Caco-2 (cell line): ENCODE measurements at regions not wholly inside any gene's neighbourhood (a gene's known extent, or its start where the extent isn't known, plus 50 kb on each side); places are given as distances from the start of the nearest gene placed in this dataset.

Source experiments
- BruUV-seq: library from RNA; stranded (reverse); fragments of 400-500 nt; replicated peaks from 2 replicates; lab custom pipeline; 2021; lab: Mats Ljungman, UMichigan
- CTCF ChIA-PET: fragments of 300-600 bp; sonication (Branson Sonifier 250); formaldehyde crosslinking; loops from one replicate; lab custom pipeline; 2022; ENCODE audit warnings: antibody characterized with exemption; lab: Charles Lee
- POLR2A ChIA-PET: fragments of 300-600 bp; sonication (Branson Sonifier 250); formaldehyde crosslinking; loops from one replicate; lab custom pipeline; 2022; ENCODE audit warnings: antibody characterized with exemption; lab: Charles Lee
- DNase-seq, 2 experiments: peaks; one replicate each; pipeline versions ENCODE4 v3.0.0 to v3.0.0-alpha.2; 2020 to 2022
- H3K27me3 ChIP-seq: replicated peaks from 2 replicates; pipeline ENCODE4 v1.6.0; 2011; ENCODE audit warnings: low read length; ENCODE audit not compliant: control insufficient read depth, insufficient read depth
- H3K36me3 ChIP-seq: 2 replicates; pipeline ENCODE4 v1.5.1; 2011; ENCODE audit warnings: low read length; ENCODE audit not compliant: control insufficient read depth, insufficient read depth
- H3K4me1 ChIP-seq: fragments of 250-450 bp; sonication (Bioruptor Pico); 2 replicates; pipeline ENCODE4 v1.5.1; 2020; ENCODE audit warnings: mild to moderate bottlenecking
- H3K4me3 ChIP-seq: 2 replicates; pipeline ENCODE4 v1.5.1; 2011; ENCODE audit warnings: low read depth, mild to moderate bottlenecking, control low read depth, low read length
- H3K9me3 ChIP-seq: fragments of 250-450 bp; sonication (Bioruptor Pico); 2 replicates; pipeline ENCODE4 v1.5.1; 2020; ENCODE audit warnings: mild to moderate bottlenecking, moderate library complexity
- H3K27ac Mint-ChIP-seq: one replicate; pipeline ENCODE4 v1.8.0; 2022; ENCODE audit warnings: mixed read lengths; ENCODE audit not compliant: unreplicated experiment
- H3K27me3 Mint-ChIP-seq: one replicate; pipeline ENCODE4 v1.8.0; 2022; ENCODE audit warnings: mixed read lengths; ENCODE audit not compliant: insufficient read depth, unreplicated experiment
- H3K36me3 Mint-ChIP-seq: one replicate; pipeline ENCODE4 v1.8.0; 2022; ENCODE audit warnings: mild to moderate bottlenecking, mixed read lengths; ENCODE audit not compliant: insufficient read depth, unreplicated experiment
- H3K4me1 Mint-ChIP-seq: one replicate; pipeline ENCODE4 v1.8.0; 2022; ENCODE audit warnings: low read depth, mixed read lengths; ENCODE audit not compliant: unreplicated experiment
- H3K4me3 Mint-ChIP-seq: one replicate; pipeline ENCODE4 v1.8.0; 2022; ENCODE audit warnings: mild to moderate bottlenecking, moderate library complexity, mixed read lengths; ENCODE audit not compliant: unreplicated experiment
- H3K9me3 Mint-ChIP-seq: one replicate; pipeline ENCODE4 v1.8.0; 2022; ENCODE audit warnings: mixed read lengths; ENCODE audit not compliant: unreplicated experiment
- intact Hi-C: fragments of 100-400 bp; cut with micrococcal nuclease; formaldehyde crosslinking; loops from one replicate; pipeline ENCODE4 v1.10.0; 2022; ENCODE audit not compliant: unreplicated experiment
- TF ChIP-seq, protein P1 (sequence below), 2 experiments: fragments of 200-600 bp in 1 of 2; IDR thresholded peaks; 1 replicate in 1 of 2; 2 replicates in 1 of 2; pipeline versions ENCODE4 v1.5.1 to v1.8.0; 2011 to 2022; ENCODE audit warnings: antibody characterized with exemption in 1 of 2, control low read depth in 1 of 2, inconsistent platforms in 1 of 2, low read depth in 1 of 2, low read length in 1 of 2, mild to moderate bottlenecking in 1 of 2, moderate library complexity in 1 of 2; ENCODE audit not compliant: insufficient read depth in 1 of 2, severe bottlenecking in 1 of 2, unreplicated experiment in 1 of 2

DNA sequence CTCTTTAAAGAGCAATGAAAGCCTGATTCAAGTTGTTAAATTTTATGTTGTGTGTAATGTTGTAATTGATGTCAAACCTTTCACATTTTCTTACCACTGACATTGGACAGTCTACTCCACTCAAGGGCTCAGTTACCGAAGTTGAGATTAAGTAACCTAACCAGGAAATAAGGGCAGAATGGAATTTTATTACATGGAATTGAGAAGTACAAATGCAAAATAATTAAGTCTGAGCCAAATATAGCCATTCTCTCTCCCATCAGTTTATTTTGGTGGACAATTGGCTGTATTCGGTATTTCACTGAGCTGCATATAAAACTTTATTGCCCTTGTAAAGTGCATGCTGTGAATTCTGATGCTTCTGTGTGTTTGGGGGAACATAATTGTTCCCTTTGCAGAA lies 231.5 kb downstream of the TTC32 start:
- intact Hi-C loops = no loop called here
- Mint-ChIP-seq H3K4me3 (no peak overlapping the region), H3K36me3 (no peaks in the 10 kb centered on the region), H3K27me3 (no peaks in the 10 kb centered on the region), H3K9me3 (no peaks in the 10 kb centered on the region), H3K4me1 (peaks cover 6% of the 10 kb centered on the region), H3K27ac (no peak overlapping the region)
- peaks cover 7% of the 10 kb centered on the region; the same call in 1 of the 2 replicates for H3K4me1 ChIP-seq
- H3K9me3 ChIP-seq = no peaks in the 10 kb centered on the region
- no peak for DNase-seq
- no TSS peak for BruUV-seq
- no peak overlapping the region for H3K4me3 ChIP-seq
- CTCF ChIA-PET = no interaction called here
- TF ChIP-seq, protein P1, sequence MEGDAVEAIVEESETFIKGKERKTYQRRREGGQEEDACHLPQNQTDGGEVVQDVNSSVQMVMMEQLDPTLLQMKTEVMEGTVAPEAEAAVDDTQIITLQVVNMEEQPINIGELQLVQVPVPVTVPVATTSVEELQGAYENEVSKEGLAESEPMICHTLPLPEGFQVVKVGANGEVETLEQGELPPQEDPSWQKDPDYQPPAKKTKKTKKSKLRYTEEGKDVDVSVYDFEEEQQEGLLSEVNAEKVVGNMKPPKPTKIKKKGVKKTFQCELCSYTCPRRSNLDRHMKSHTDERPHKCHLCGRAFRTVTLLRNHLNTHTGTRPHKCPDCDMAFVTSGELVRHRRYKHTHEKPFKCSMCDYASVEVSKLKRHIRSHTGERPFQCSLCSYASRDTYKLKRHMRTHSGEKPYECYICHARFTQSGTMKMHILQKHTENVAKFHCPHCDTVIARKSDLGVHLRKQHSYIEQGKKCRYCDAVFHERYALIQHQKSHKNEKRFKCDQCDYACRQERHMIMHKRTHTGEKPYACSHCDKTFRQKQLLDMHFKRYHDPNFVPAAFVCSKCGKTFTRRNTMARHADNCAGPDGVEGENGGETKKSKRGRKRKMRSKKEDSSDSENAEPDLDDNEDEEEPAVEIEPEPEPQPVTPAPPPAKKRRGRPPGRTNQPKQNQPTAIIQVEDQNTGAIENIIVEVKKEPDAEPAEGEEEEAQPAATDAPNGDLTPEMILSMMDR (IDR thresholded peaks at IDR 0.05; ENCODE audit: insufficient read depth in 1 of 2, low read depth in 1 of 2, low read length in 1 of 2, severe bottlenecking in 1 of 2, unreplicated experiment in 1 of 2) = no peak
- H3K36me3 ChIP-seq = no peaks in the 10 kb centered on the region
- POLR2A ChIA-PET = no interaction called here
- H3K27me3 ChIP-seq = no peaks in the 10 kb centered on the region

DNA sequence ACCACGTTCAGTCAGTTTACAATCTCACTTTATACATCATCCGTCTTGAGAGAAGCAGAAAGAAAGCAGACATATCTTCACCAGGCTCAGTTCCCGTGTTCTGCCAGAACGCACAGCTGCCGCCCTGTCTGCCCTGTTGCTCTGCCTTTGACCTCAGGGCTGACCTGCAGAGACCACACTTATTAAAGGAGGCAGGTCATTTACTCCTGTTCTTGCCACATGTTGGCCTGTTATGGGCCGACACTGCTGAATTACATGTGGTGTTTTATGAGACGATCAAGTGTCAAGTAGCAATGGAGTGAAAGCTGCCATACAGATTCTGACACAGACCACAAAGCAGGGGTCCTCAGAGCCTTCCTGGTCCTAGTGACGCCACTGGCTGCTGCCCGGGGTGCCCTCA lies 232.2 kb downstream of the TTC32 start:
- H3K4me1 ChIP-seq = 0 out of 2 replicates have a peak, but pooled peaks cover 7% of the 10 kb centered on the region
- BruUV-seq = no TSS peak
- H3K27me3 ChIP-seq = no peaks in the 10 kb centered on the region
- Mint-ChIP-seq H3K9me3 (no peaks in the 10 kb centered on the region), H3K4me3 (no peak overlapping the region), H3K27me3 (no peaks in the 10 kb centered on the region), H3K27ac (no peak overlapping the region), H3K36me3 (no peaks in the 10 kb centered on the region), H3K4me1 (peaks cover 6% of the 10 kb centered on the region)
- H3K36me3 ChIP-seq = no peaks in the 10 kb centered on the region
- TF ChIP-seq, protein P1 (IDR thresholded peaks at IDR 0.05; ENCODE audit: insufficient read depth in 1 of 2, low read depth in 1 of 2, low read length in 1 of 2, severe bottlenecking in 1 of 2, unreplicated experiment in 1 of 2) = no peak
- DNase-seq = no peak
- H3K4me3 ChIP-seq = no peak overlapping the region
- ChIA-PET CTCF (no interaction called here), POLR2A (no interaction called here)
- H3K9me3 ChIP-seq = no peaks in the 10 kb centered on the region
- intact Hi-C loops = loop anchor here (5.0 kb wide), 1 partner anchor 127 kb away; no protein-coding TSS in a partner anchor

DNA sequence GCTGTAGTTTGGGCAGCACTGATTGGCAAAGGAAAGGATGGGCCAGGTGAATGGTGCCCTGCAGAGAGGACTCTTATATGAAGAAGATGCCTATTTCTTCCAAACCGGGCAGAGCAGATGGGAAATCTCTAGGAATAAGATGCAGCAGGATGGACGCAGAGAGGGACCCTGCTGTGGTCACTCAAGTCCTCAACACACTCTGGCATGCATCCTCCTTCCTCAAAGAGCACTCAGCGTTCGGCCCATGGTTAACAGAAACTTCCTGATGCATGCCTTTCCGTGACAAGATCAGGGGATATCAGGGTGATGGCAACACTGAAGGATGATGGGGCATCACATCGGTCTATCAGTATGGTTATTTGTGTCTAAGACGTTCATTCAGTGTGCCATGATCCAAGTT lies 232.7 kb downstream of the TTC32 start:
- H3K36me3 ChIP-seq = no peaks in the 10 kb centered on the region
- BruUV-seq = no TSS peak
- CTCF ChIA-PET = no interaction called here

More for the DNA sequence above, 232.7 kb downstream of the TTC32 start:
- TF ChIP-seq, protein P1 (IDR thresholded peaks at IDR 0.05; ENCODE audit: insufficient read depth in 1 of 2, low read depth in 1 of 2, low read length in 1 of 2, severe bottlenecking in 1 of 2, unreplicated experiment in 1 of 2) = no peak
- Histone ChIP-seq H3K27me3 (no peaks in the 10 kb centered on the region), H3K4me1 (0 out of 2 replicates have a peak, but pooled peaks cover 7% of the 10 kb centered on the region), H3K4me3 (no peak overlapping the region), H3K9me3 (no peaks in the 10 kb centered on the region)
- Mint-ChIP-seq H3K9me3 (no peaks in the 10 kb centered on the region), H3K27ac (no peak overlapping the region), H3K4me3 (no peak overlapping the region), H3K4me1 (peaks cover 6% of the 10 kb centered on the region), H3K36me3 (no peaks in the 10 kb centered on the region), H3K27me3 (no peaks in the 10 kb centered on the region)
- DNase-seq = no peak
- intact Hi-C loops = loop anchor here (5.0 kb wide), 1 partner anchor 127 kb away; no protein-coding TSS in a partner anchor
- POLR2A ChIA-PET = no interaction called here
